Activated CD8-positive, alpha-beta T cell treated with anti-CD3 and anti-CD28 coated beads for 36 hours (primary cell): ENCODE measurements at regions not wholly inside any gene's neighbourhood (a gene's known extent, or its start where the extent isn't known, plus 50 kb on each side); places are given as distances from the start of the nearest gene placed in this dataset.

Experiments used
- ATAC-seq: fragments of 200-7000 bp; cut with Tn5 transposase; one replicate; pipeline ENCODE4 v1.10.0; 2021; ENCODE audit warnings: mild to moderate bottlenecking, moderate library complexity
- CTCF ChIA-PET: fragments of 350-600 bp; sonication (Branson Sonifier 250); formaldehyde crosslinking; loops from one replicate; lab custom pipeline; 2021; ENCODE audit warnings: antibody characterized with exemption; lab: Charles Lee
- POLR2A ChIA-PET: fragments of 350-600 bp; sonication (Branson Sonifier 250); formaldehyde crosslinking; loops from one replicate; lab custom pipeline; 2021; ENCODE audit warnings: antibody characterized with exemption; lab: Charles Lee
- DNase-seq: peaks from one replicate; pipeline ENCODE4 v3.0.0-alpha.2; 2020
- H3K27ac Mint-ChIP-seq: one replicate; pipeline ENCODE4 v1.8.0; 2021; ENCODE audit warnings: mild to moderate bottlenecking, mixed read lengths
- H3K27me3 Mint-ChIP-seq: one replicate; pipeline ENCODE4 v1.8.0; 2021; ENCODE audit warnings: mixed read lengths
- H3K36me3 Mint-ChIP-seq: one replicate; pipeline ENCODE4 v1.8.0; 2021; ENCODE audit warnings: low read depth, mixed read lengths
- H3K4me1 Mint-ChIP-seq: one replicate; pipeline ENCODE4 v1.8.0; 2021; ENCODE audit warnings: low read depth, mixed read lengths
- H3K4me3 Mint-ChIP-seq: one replicate; pipeline ENCODE4 v1.8.0; 2021; ENCODE audit warnings: mild to moderate bottlenecking, moderate library complexity, mixed read lengths
- H3K9me3 Mint-ChIP-seq: one replicate; pipeline ENCODE4 v1.8.0; 2021; ENCODE audit warnings: mixed read lengths
- intact Hi-C: fragments of 100-400 bp; cut with micrococcal nuclease; formaldehyde crosslinking; loops from one replicate; pipeline ENCODE4 v1.10.0; 2022
- TF ChIP-seq, protein P1 (sequence below): fragments of 200-600 bp; IDR thresholded peaks from one replicate; pipeline ENCODE4 v1.8.0; 2022; ENCODE audit warnings: antibody characterized with exemption, mild to moderate bottlenecking

DNA sequence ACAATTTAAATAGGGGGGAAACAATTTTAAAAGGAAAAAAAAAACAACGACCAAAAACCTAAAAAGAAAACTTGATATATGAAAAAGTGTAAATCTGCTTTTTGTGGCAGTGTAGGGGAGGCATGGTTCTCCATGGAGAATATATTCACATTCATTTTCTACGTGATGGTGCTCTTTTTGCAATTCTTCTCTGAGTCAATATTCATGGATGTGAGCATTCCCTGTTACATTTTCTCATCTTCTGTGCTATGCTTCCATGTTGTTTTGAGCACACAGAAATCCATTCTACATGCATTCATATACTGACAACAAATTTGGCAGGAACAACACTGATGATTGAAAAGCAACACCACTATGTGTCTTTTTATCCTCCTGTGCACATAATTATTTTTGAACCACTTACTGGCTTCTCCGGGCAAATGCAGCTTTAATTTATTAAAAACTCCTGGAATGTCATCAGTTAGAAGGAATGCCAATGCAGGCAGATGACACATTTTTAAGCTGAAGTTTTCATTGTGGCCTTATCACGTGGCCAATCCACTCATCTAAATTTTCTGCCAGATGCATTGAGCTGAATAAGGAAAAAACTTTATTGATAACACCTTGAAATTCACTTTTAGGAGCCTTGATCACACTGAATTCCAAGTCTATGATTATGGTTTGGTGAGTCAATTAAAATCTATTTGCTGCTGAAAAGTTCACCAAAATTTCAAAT, 590.6 kb downstream of the NUF2 start:
- ATAC-seq (no peak), DNase-seq (no peak)
- Mint-ChIP-seq H3K36me3 (no peaks in the 10 kb centered on the region), H3K27ac (no peak overlapping the region), H3K4me1 (no peaks in the 10 kb centered on the region), H3K27me3 (no peaks in the 10 kb centered on the region), H3K9me3 (peaks cover 16% of the 10 kb centered on the region), H3K4me3 (no peak overlapping the region)
- ChIA-PET POLR2A (no interaction called here), CTCF (no interaction called here)
- intact Hi-C loops: no loop called here
- TF ChIP-seq, protein P1, sequence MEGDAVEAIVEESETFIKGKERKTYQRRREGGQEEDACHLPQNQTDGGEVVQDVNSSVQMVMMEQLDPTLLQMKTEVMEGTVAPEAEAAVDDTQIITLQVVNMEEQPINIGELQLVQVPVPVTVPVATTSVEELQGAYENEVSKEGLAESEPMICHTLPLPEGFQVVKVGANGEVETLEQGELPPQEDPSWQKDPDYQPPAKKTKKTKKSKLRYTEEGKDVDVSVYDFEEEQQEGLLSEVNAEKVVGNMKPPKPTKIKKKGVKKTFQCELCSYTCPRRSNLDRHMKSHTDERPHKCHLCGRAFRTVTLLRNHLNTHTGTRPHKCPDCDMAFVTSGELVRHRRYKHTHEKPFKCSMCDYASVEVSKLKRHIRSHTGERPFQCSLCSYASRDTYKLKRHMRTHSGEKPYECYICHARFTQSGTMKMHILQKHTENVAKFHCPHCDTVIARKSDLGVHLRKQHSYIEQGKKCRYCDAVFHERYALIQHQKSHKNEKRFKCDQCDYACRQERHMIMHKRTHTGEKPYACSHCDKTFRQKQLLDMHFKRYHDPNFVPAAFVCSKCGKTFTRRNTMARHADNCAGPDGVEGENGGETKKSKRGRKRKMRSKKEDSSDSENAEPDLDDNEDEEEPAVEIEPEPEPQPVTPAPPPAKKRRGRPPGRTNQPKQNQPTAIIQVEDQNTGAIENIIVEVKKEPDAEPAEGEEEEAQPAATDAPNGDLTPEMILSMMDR: no peak

DNA sequence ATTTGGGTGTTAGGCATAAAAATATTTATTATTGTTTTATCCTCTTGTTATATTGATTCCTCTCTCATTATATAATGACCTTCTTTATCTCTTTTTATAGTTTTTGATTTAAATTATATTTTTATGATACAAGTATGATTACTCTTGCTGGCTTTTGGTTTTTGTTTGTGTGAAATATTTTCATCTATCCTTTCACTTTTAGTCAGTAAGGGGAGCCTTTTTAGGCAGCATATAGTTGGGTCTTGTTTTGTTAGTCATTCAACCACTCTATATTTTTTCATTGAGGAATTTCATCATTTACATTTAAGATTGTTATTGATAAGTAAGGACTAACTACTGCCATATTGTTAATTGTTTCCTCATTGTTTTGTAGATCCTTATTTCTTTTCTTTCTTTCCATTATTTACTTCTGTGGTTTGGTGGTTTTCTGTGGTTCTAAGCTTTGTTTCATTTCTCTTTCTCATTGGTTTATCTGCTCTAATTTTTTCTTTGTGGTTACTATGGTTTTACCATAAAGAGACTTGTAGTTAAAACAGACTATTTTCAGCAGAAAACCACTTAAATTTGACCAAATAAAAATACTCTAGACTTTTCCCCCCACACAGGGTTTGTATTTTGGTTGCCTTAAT, 593.1 kb downstream of the NUF2 start:
- Mint-ChIP-seq H3K36me3 (no peaks in the 10 kb centered on the region), H3K4me1 (no peaks in the 10 kb centered on the region), H3K9me3 (peaks cover 1% of the 10 kb centered on the region), H3K4me3 (no peak overlapping the region), H3K27ac (no peak overlapping the region), H3K27me3 (no peaks in the 10 kb centered on the region)
- TF ChIP-seq, protein P1: no peak
- POLR2A ChIA-PET: no interaction called here
- CTCF ChIA-PET: no interaction called here
- no peak for ATAC-seq
- DNase-seq: no peak
- intact Hi-C loops: no loop called here

DNA sequence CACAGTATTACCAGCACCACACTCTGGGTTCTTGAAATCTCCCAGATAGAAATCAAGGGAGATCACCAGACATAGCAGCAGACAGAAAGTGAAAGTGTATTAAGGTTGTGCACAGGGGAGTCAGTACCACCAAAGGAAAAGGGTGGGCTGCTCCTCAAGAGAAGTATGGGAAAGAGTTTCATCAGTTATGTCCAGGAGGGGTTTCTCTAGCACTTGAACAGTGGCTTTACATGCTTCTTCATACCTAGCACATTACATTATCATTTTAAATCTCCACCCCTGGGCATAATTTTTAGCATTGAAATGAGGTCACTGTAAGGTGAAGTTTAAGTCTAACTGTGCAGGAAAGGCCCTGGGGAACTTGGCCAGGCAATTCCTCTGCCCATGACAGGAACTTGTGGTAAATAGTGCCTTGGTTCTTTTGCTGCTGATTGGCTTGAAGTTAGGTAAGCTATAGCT, 601.0 kb downstream of the NUF2 start:
- POLR2A ChIA-PET: no interaction called here
- H3K4me1 Mint-ChIP-seq: no peaks in the 10 kb centered on the region

DNA sequence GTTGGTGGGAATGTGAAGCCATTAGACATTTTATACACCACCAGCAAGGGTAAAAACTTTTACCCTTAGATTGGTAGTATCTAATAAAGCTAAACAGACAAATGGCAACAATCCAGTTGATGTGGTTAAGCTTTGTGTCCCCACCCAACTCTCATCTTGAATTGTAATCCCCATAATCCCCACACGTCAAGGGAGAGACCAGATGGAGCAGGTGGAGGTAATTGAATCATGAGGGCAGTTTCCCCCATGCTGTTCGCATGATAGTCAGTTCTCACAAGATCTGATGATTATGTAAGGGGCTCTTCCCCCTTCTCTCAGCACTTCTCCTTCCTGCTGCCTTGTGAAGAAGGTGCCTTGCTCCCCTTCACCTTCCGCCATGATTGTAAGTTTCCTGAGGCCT, 602.3 kb downstream of the NUF2 start:
- intact Hi-C loops: no loop called here
- no peak for DNase-seq
- TF ChIP-seq, protein P1: no peak
- H3K27ac Mint-ChIP-seq: no peak overlapping the region
- H3K4me1 Mint-ChIP-seq: no peaks in the 10 kb centered on the region
- H3K9me3 Mint-ChIP-seq: no peaks in the 10 kb centered on the region
- H3K27me3 Mint-ChIP-seq: no peaks in the 10 kb centered on the region
- H3K4me3 Mint-ChIP-seq: no peak overlapping the region
- POLR2A ChIA-PET: no interaction called here
- CTCF ChIA-PET: no interaction called here
- ATAC-seq: no peak
- no peaks in the 10 kb centered on the region for H3K36me3 Mint-ChIP-seq

More for the DNA sequence above, 601.0 kb downstream of the NUF2 start:
- no peak for ATAC-seq
- Mint-ChIP-seq H3K27me3 (no peaks in the 10 kb centered on the region), H3K36me3 (no peaks in the 10 kb centered on the region), H3K9me3 (no peaks in the 10 kb centered on the region), H3K27ac (no peak overlapping the region), H3K4me3 (no peak overlapping the region)
- intact Hi-C loops: no loop called here
- CTCF ChIA-PET: no interaction called here
- TF ChIP-seq, protein P1: no peak
- no peak for DNase-seq

DNA sequence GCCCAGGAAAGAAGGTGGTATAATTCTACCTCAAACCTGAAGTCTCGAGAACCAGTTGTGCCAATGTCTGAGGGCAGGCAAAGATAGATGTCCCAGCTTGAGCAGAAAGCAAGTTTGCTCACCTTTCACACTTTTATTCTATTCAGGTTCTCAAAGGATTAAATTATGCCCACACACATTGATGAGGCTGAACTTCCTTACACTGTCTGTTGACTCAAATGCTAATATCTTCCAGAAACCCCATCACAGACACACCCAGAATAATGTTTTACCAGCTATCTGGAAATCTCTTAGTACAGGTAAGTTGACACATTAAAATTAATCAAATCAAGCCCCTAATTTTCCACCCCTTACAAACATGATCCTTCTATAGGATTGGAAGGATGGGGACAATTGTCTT, 605.7 kb downstream of the NUF2 start:
- no peaks in the 10 kb centered on the region for H3K36me3 Mint-ChIP-seq
- H3K4me1 Mint-ChIP-seq: no peaks in the 10 kb centered on the region
- no peak overlapping the region for H3K4me3 Mint-ChIP-seq
- no peak overlapping the region for H3K27ac Mint-ChIP-seq
- H3K27me3 Mint-ChIP-seq: no peaks in the 10 kb centered on the region
- TF ChIP-seq, protein P1: no peak
- no peak for ATAC-seq
- H3K9me3 Mint-ChIP-seq: peaks cover 6% of the 10 kb centered on the region
- POLR2A ChIA-PET: no interaction called here
- intact Hi-C loops: no loop called here
- CTCF ChIA-PET: no interaction called here
- DNase-seq: no peak
